ENCODE measurements at regions not wholly inside any gene's neighbourhood (a gene's known extent, or its start where the extent isn't known, plus 50 kb on each side); places are given as distances from the start of the nearest gene placed in this dataset.

DNA sequence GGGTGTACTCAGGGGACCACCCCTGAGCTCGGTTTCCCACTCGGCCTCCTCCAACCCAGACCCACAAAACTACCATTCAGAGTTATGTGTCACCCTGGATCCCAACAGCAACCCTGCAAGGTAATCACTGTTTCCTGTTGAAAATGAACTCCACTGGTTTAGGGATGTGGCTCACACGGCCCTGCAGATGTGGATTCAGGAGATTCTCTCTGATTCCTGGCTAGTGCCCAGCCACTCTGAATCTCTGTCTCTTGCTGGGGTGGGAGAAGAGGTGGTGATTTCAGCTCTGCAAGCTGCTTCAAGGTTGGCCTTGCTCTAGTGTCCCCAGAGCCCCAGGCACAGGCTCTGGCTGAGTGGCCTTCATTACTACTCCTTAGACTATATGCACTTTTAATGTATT lies 1231.6 kb downstream of the TBC1D22A start:
- TF ChIP-seq, protein P1, sequence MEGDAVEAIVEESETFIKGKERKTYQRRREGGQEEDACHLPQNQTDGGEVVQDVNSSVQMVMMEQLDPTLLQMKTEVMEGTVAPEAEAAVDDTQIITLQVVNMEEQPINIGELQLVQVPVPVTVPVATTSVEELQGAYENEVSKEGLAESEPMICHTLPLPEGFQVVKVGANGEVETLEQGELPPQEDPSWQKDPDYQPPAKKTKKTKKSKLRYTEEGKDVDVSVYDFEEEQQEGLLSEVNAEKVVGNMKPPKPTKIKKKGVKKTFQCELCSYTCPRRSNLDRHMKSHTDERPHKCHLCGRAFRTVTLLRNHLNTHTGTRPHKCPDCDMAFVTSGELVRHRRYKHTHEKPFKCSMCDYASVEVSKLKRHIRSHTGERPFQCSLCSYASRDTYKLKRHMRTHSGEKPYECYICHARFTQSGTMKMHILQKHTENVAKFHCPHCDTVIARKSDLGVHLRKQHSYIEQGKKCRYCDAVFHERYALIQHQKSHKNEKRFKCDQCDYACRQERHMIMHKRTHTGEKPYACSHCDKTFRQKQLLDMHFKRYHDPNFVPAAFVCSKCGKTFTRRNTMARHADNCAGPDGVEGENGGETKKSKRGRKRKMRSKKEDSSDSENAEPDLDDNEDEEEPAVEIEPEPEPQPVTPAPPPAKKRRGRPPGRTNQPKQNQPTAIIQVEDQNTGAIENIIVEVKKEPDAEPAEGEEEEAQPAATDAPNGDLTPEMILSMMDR (IDR thresholded peaks at IDR 0.05; ENCODE audit: low read depth, low read length, poor library complexity, severe bottlenecking): no peak
- no peak for TF ChIP-seq EZH2phosphoT487 (IDR thresholded peaks at IDR 0.05; ENCODE audit: borderline replicate concordance, low read length)
